Upper lobe of left lung (tissue), 4 donors: ENCODE measurements at regions not wholly inside any gene's neighbourhood (a gene's known extent, or its start where the extent isn't known, plus 50 kb on each side); places are given as distances from the start of the nearest gene placed in this dataset.

ENCODE experiments used
- EP300 ChIP-seq, 4 donors: sonication (generic); formaldehyde crosslinking; IDR thresholded peaks; one replicate each; pipeline ENCODE4 v1.5.1; 2017; ENCODE audit warnings: antibody characterized with exemption in 4 of 4, control low read depth in 2 of 4
- POLR2A ChIP-seq, 4 donors: fragments of 450-650 bp; IDR thresholded peaks; one replicate each; pipeline ENCODE4 v1.5.1; 2016 to 2017; ENCODE audit warnings: antibody characterized with exemption in 4 of 4, mild to moderate bottlenecking in 2 of 4

- TF ChIP-seq EP300 (IDR thresholded peaks at IDR 0.05), result no peak
- TF ChIP-seq POLR2A (IDR thresholded peaks at IDR 0.05), result no peak
Measured at GRCh38 chr18:1627494-1627893, 722.8 kb downstream of the ADCYAP1 start.
